ENCODE measurements at regions not wholly inside any gene's neighbourhood (a gene's known extent, or its start where the extent isn't known, plus 50 kb on each side); places are given as distances from the start of the nearest gene placed in this dataset.

DNA sequence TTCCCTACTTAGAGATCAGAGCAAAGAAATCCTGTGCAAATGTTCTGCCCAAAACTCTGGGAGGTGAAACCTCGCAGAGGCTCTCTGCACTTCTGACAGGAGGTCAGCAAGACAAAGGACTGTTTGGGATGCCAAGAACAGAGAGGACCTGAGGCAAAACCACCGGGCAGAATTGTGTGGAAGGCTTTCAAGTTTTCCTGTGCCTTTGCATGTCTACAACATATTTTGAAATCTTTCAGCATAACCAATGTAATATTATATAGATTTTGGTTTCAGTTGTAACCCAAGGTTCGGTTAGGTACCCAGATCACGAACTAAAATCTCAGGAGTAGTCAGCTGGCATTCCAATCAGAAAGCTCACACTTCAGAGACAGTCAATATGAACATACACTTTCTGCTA lies 99.4 kb upstream of the PLEKHA5 start:
- TF ChIP-seq, protein P1, sequence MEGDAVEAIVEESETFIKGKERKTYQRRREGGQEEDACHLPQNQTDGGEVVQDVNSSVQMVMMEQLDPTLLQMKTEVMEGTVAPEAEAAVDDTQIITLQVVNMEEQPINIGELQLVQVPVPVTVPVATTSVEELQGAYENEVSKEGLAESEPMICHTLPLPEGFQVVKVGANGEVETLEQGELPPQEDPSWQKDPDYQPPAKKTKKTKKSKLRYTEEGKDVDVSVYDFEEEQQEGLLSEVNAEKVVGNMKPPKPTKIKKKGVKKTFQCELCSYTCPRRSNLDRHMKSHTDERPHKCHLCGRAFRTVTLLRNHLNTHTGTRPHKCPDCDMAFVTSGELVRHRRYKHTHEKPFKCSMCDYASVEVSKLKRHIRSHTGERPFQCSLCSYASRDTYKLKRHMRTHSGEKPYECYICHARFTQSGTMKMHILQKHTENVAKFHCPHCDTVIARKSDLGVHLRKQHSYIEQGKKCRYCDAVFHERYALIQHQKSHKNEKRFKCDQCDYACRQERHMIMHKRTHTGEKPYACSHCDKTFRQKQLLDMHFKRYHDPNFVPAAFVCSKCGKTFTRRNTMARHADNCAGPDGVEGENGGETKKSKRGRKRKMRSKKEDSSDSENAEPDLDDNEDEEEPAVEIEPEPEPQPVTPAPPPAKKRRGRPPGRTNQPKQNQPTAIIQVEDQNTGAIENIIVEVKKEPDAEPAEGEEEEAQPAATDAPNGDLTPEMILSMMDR (conservative IDR thresholded peaks at IDR 0.05; ENCODE audit: low read depth, low read length) = no peak
- no peak for TF ChIP-seq RCOR1 (IDR thresholded peaks at IDR 0.05; ENCODE audit: insufficient replicate concordance, low read length)
- no peak for TF ChIP-seq MXI1 (IDR thresholded peaks at IDR 0.05; ENCODE audit: borderline replicate concordance, low read depth, low read length)
- TF ChIP-seq BHLHE40 (IDR thresholded peaks at IDR 0.05; ENCODE audit: low read depth, low read length) = no peak

All from IMR-90 (cell line).